Endothelial cell of umbilical vein (primary cell): ENCODE measurements at regions not wholly inside any gene's neighbourhood (a gene's known extent, or its start where the extent isn't known, plus 50 kb on each side); places are given as distances from the start of the nearest gene placed in this dataset.

Experiments used
- BruUV-seq: library from RNA; stranded (reverse); fragments of 400-500 nt; replicated peaks from 2 replicates; lab custom pipeline; 2021; lab: Mats Ljungman, UMichigan
- CTCF ChIA-PET: fragments of 300-600, 350-600 bp; sonication (Branson Sonifier 250); formaldehyde crosslinking; loops from one replicate; lab custom pipeline; 2021; ENCODE audit warnings: antibody characterized with exemption, inconsistent platforms; lab: Charles Lee
- POLR2A ChIA-PET: fragments of 300-600, 350-600 bp; sonication (Branson Sonifier 250); formaldehyde crosslinking; loops from one replicate; lab custom pipeline; 2021; ENCODE audit warnings: antibody characterized with exemption, inconsistent platforms; lab: Charles Lee
- DNase-seq: peaks from one replicate; pipeline ENCODE4 v3.0.0-alpha.2; 2011; ENCODE audit warnings: low read depth, low spot score
- FAIRE-seq: peaks from 2 replicates; lab custom pipeline; 2011; peaks lifted over from hg19 to GRCh38; lab: Jason Lieb, UNC
- H2AFZ ChIP-seq: 2 replicates; pipeline ENCODE4 v1.6.0; 2012; ENCODE audit warnings: low read depth, low read length, control low read depth, inconsistent platforms
- H3K27ac ChIP-seq: 2 replicates; pipeline ENCODE4 v1.5.1; 2011; ENCODE audit warnings: low read depth, mild to moderate bottlenecking, control low read depth, low read length, moderate library complexity; ENCODE audit not compliant: insufficient read depth
- H3K27me3 ChIP-seq, 2 experiments: 2 replicates each; pipeline versions ENCODE4 v1.6.0 to v1.6.1; 2011; ENCODE audit warnings: low read length in 2 of 2, mixed read lengths in 1 of 2; ENCODE audit not compliant: control insufficient read depth in 2 of 2, insufficient read depth in 2 of 2
- H3K36me3 ChIP-seq, 2 experiments: 2 replicates in 1 of 2; 3 replicates in 1 of 2; pipeline ENCODE4 v1.5.1; 2011; ENCODE audit warnings: low read length in 2 of 2, mild to moderate bottlenecking in 1 of 2, moderate library complexity in 1 of 2; ENCODE audit not compliant: control insufficient read depth in 2 of 2, insufficient read depth in 2 of 2; ENCODE audit errors: extremely low read depth in 1 of 2
- H3K4me1 ChIP-seq: 3 replicates; pipeline ENCODE4 v1.5.1; 2011; ENCODE audit warnings: mild to moderate bottlenecking, low read length; ENCODE audit not compliant: control insufficient read depth, insufficient read depth; ENCODE audit errors: extremely low read depth
- H3K4me2 ChIP-seq: 2 replicates; pipeline ENCODE4 v1.6.1; 2011; ENCODE audit warnings: low read length, control low read depth, mixed read lengths; ENCODE audit not compliant: insufficient read depth
- H3K4me3 ChIP-seq, 3 experiments: fragments of 200-600 bp in 1 of 3; sonication (generic), shearing (Covaris generic) in 1 of 3; replicated peaks in 1 of 3; 2 replicates each; pipeline ENCODE4 v1.5.1; 2011 to 2016; ENCODE audit warnings: control low read depth in 3 of 3, low read length in 3 of 3, mild to moderate bottlenecking in 2 of 3, inconsistent platforms in 1 of 3, low read depth in 1 of 3, moderate library complexity in 1 of 3; ENCODE audit not compliant: insufficient read depth in 1 of 3
- H3K79me2 ChIP-seq: 2 replicates; pipeline ENCODE4 v1.6.0; 2012; ENCODE audit warnings: low read length, inconsistent platforms; ENCODE audit not compliant: control insufficient read depth, insufficient read depth
- H3K9ac ChIP-seq: replicated peaks from 2 replicates; pipeline ENCODE3; 2011; ENCODE audit warnings: low read length, control low read depth; ENCODE audit not compliant: insufficient read depth; ENCODE audit errors: extremely low read depth
- H3K9me1 ChIP-seq: replicated peaks from 3 replicates; pipeline ENCODE4 v1.6.0; 2011; ENCODE audit warnings: mild to moderate bottlenecking, low read length; ENCODE audit not compliant: control insufficient read depth, insufficient read depth; ENCODE audit errors: extremely low read depth
- H3K9me3 ChIP-seq: replicated peaks from 2 replicates; pipeline ENCODE4 v1.5.1; 2012; ENCODE audit warnings: low read length, inconsistent platforms; ENCODE audit not compliant: control insufficient read depth, insufficient read depth
- H4K20me1 ChIP-seq: replicated peaks from 2 replicates; pipeline ENCODE3; 2011; ENCODE audit warnings: mild to moderate bottlenecking, low read length; ENCODE audit not compliant: control insufficient read depth, insufficient read depth; ENCODE audit errors: extremely low read depth
- EZH2 ChIP-seq: IDR thresholded peaks from 2 replicates; pipeline ENCODE4 v1.6.1; 2012; ENCODE audit warnings: borderline replicate concordance, low read depth, mild to moderate bottlenecking, moderate library complexity, low read length, inconsistent platforms; ENCODE audit not compliant: severe bottlenecking
- FOS ChIP-seq: IDR thresholded peaks from 2 replicates; pipeline ENCODE4 v1.6.1; 2011; ENCODE audit warnings: mild to moderate bottlenecking, low read length, moderate library complexity, borderline replicate concordance; ENCODE audit not compliant: insufficient read depth
- GATA2 ChIP-seq: IDR thresholded peaks from 2 replicates; pipeline ENCODE4 v1.7.0; 2011; ENCODE audit warnings: low read depth, mild to moderate bottlenecking, moderate library complexity, mixed read lengths, low read length; ENCODE audit not compliant: insufficient read length, insufficient read depth
- MYC ChIP-seq: IDR thresholded peaks from one replicate; pipeline ENCODE4 v1.6.1; 2011; ENCODE audit warnings: mild to moderate bottlenecking, low read depth, low read length
- POLR2AphosphoS5 ChIP-seq: IDR thresholded peaks from 2 replicates; pipeline ENCODE4 v1.6.1; 2012; ENCODE audit warnings: low read depth, mild to moderate bottlenecking, control low read depth, low read length, moderate library complexity; ENCODE audit not compliant: insufficient read depth
- dilution Hi-C: fragments of 300-500 bp; cut with MboI; formaldehyde crosslinking; loops from one replicate; pipeline ENCODE4 v1.15.0; 2019; ENCODE audit warnings: low sequenced_read_pairs; ENCODE audit not compliant: extremely low pct_ligation_motif_present
- intact Hi-C: fragments of 100-400 bp; cut with micrococcal nuclease; formaldehyde crosslinking; loops from one replicate; pipeline ENCODE4 v1.10.0; 2022
- TF ChIP-seq, protein P1 (sequence below), 2 donors: IDR thresholded peaks; 1 replicate in 1 of 2; 2 replicates in 1 of 2; pipeline ENCODE4 v1.5.1; 2011; ENCODE audit warnings: low read length in 2 of 2, mild to moderate bottlenecking in 2 of 2, moderate library complexity in 2 of 2, control low read depth in 1 of 2, inconsistent platforms in 1 of 2, low read depth in 1 of 2; ENCODE audit not compliant: insufficient read depth in 1 of 2; ENCODE audit errors: extremely low read depth in 1 of 2
- TF ChIP-seq, protein P2 (sequence below): IDR thresholded peaks from 2 replicates; pipeline ENCODE4 v1.6.1; 2011; ENCODE audit not compliant: insufficient read depth, insufficient read length

DNA sequence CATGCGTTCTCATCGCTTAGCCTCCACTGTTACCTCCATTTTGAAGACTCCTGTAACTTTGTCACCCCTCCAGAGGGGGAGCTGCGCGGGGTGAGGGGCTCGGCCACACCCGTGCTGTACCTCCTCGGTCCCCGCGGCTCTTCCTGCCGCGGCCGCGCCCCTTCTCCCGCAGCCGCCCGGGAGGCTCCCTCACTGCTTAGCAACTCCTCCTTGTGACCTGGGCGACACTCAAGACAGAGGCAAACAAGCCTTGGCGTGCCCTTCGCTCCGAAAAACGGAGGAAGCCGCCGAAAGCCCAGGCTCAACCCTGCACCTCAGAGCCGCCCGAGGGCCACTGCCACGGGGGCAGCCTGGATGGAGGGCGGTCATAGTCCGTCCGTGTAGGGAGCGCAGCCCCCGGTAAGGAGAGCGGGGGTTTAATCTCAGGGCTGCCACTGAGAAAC is 494.3 kb downstream of the FOXO1 start:
- TF ChIP-seq MYC (no peak), EZH2 (no peak), POLR2AphosphoS5 (no peak), GATA2 (no peak), FOS (no peak)
- TF ChIP-seq, protein P1, sequence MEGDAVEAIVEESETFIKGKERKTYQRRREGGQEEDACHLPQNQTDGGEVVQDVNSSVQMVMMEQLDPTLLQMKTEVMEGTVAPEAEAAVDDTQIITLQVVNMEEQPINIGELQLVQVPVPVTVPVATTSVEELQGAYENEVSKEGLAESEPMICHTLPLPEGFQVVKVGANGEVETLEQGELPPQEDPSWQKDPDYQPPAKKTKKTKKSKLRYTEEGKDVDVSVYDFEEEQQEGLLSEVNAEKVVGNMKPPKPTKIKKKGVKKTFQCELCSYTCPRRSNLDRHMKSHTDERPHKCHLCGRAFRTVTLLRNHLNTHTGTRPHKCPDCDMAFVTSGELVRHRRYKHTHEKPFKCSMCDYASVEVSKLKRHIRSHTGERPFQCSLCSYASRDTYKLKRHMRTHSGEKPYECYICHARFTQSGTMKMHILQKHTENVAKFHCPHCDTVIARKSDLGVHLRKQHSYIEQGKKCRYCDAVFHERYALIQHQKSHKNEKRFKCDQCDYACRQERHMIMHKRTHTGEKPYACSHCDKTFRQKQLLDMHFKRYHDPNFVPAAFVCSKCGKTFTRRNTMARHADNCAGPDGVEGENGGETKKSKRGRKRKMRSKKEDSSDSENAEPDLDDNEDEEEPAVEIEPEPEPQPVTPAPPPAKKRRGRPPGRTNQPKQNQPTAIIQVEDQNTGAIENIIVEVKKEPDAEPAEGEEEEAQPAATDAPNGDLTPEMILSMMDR (IDR thresholded peaks at IDR 0.05; ENCODE audit: extremely low read depth in 1 of 2, insufficient read depth in 1 of 2, low read depth in 1 of 2, low read length in 2 of 2): no peak
- TF ChIP-seq, protein P2, sequence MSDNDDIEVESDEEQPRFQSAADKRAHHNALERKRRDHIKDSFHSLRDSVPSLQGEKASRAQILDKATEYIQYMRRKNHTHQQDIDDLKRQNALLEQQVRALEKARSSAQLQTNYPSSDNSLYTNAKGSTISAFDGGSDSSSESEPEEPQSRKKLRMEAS: no peak
- Histone ChIP-seq H3K4me1 (no peaks in the 10 kb centered on the region), H3K79me2 (no peaks in the 10 kb centered on the region), H4K20me1 (no peaks in the 10 kb centered on the region), H3K4me2 (no peak overlapping the region), H3K4me3 (no peak overlapping the region), H3K27ac (no peak overlapping the region), H3K27me3 (no peaks in the 10 kb centered on the region), H3K36me3 (no peaks in the 10 kb centered on the region), H3K9ac (no peak overlapping the region), H3K9me3 (no peaks in the 10 kb centered on the region), H3K9me1 (no peaks in the 10 kb centered on the region), H2AFZ (peak overlapping the region; percentile 39)
- intact Hi-C loops (no loop called here), dilution Hi-C loops (no loop called here)
- BruUV-seq: no TSS peak
- FAIRE-seq: no peak
- POLR2A ChIA-PET: no interaction called here
- CTCF ChIA-PET: no interaction called here
- DNase-seq: no peak
